Stimulated activated CD4-positive, alpha-beta T cell treated with anti-CD3 and anti-CD28 coated beads, Interleukin-15, amount 100 ng/mL, for 24 hours (primary cell): ENCODE measurements at regions not wholly inside any gene's neighbourhood (a gene's known extent, or its start where the extent isn't known, plus 50 kb on each side); places are given as distances from the start of the nearest gene placed in this dataset.
A peak's percentile ranks its signal among the peaks of the same experiment; 100 is the strongest.
"Not testable (repeated sequence)": the region's sequence is repeated elsewhere in the genome, so short reads cannot be mapped to it uniquely, and the experiment has no call there.

ENCODE experiments used
- DNase-seq: peaks from one replicate; pipeline ENCODE4 v3.0.0-alpha.2; 2020

DNA sequence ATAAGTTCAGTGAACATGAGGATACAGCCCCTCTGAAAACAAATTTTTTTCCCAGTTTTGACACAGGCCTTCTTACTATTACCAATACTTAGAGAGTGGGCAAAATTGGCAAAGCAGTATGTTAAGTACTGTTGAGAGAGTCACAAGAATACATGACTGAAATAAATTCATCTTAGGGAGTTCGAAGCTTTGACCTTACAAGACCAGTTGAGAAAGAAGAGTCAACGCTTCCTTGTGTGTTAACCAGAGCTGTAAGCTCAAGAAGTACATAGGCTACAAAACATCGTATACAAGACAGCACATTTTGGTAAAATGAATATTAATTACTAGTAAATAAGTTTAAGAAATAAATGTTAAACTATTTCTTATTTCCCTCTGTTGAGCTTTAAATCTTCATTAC is 164.4 kb upstream of the RORA start:
- DNase-seq: no peak

DNA sequence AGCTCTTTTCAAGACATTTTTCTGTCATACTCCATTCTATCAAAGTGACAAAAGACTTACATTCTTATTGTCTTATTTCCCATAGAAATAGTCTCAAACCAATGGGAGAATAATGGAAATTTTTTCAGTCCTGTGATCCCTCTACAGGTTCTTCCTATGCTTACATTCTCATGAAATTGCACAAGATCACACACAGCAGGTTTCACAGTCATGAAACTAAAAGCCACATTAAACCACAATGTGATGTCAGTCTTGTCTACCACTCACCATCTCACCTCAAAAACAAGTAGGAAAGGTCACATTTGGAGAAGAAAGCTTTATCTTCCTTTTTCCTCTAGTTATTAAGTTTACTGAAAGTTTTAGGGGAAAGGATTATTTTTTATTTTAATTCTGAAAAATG is 161.0 kb upstream of the RORA start:
- DNase-seq: no peak

GRCh38 chr15:61389334-61390028 is 160.4 kb upstream of the RORA start:
- DNase-seq: no peak

GRCh38 chr15:61387675-61388074 is 158.6 kb upstream of the RORA start:
- DNase-seq: no peak

- DNase-seq: no peak
Observed at GRCh38 chr15:61383421-61383820, 154.3 kb upstream of the RORA start.

- DNase-seq: no peak
Observed at GRCh38 chr15:61382927-61383326, 153.8 kb upstream of the RORA start.

GRCh38 chr15:61381501-61381900 is 152.4 kb upstream of the RORA start:
- DNase-seq: no peak

DNA sequence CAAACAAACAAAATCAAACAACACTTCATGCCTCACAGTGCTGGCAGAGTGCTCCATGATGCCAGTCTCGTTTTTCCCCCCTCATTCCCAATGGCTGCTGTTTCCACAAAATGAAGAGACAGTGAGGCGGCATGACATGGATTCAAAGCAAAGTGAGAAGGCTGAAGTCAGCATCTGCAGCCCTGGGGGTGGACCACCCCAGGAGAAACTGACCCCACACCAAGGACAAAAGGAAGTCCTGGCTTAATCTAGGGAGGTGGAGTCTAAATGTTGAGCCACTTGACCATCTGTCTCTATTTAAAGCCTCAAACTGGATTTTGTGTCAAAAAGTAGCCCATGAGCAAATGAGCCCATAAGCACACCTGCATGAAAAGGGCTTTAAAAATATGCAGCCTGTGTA is 151.2 kb upstream of the RORA start:
- no peak for DNase-seq

DNA sequence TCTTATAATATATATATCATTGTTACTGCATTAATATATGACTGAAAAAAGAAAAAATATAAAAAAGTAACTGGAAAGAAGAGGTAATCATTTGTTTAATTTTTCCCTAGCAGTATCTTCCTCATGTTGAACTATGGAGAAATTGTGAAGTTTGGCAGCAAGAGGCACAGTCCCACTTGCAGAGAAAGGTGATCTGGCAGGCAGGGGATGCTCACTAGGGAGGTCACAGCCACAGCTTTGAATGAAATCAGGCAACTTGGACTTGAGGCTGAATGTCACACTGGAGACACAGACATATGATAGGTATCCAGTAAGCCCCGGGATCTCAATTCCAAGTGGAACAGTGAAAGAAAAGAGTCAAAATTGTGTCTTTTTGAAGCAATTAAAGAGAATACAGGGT is 149.9 kb upstream of the RORA start:
- no peak for DNase-seq

- DNase-seq: no peak
Observed at GRCh38 chr15:61376961-61377360, 147.9 kb upstream of the RORA start.

DNA sequence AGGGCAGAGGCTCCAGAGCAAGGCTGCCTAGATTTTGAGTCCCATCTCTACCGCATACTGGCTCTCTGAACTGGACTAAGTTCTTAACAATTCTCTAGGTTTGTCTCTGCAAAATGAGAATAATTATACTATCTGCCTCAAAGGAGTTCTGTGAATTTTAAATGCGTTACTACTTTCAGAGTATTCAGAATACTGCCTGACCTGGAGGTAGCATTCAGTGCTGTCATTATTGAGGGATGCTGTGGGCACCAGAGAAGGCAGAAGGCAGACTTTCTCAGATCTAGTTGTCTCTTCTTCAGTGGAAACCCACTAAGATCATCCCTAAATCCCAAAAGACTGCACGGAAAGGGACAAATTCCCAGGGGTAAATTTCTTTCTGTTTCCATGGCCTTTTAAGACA is 147.4 kb upstream of the RORA start:
- no peak for DNase-seq

DNA sequence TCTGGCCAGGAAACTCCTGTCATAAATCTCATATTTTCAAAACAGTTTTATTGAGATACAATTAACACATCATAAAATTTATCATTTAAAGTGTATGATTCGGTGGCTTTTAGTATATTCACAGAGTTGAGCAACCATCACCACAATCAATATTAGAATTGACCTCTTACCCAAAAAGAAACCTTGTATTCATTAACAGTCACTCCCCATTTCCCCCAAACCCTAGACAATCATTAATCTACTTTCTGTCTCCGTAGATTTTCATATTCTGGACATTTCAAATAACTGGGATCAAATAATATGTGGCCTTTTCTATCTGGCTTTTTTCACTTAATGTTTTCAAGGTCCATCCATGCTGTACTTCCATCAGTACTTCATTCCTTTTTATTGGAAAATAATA is 145.7 kb upstream of the RORA start:
- no peak for DNase-seq

DNA sequence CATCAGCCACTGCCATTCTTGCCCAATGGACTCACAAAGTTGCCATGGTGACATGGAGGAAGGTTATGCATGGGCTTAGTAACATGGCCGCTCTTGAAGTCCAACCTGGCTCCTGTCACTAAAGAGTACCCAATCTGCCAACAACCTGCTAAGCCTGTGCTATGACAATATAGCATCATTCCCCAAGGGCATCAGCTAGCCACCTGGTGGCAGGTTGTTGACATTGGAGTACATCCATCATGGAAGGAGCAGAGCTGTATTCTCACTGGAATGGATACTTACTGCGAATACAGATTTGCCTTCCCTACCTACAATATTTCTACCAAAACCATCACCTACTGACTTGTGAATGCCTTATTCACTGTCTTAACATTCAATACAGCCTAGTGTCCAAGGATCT is 138.9 kb upstream of the RORA start:
- DNase-seq: peak; percentile 15

DNA sequence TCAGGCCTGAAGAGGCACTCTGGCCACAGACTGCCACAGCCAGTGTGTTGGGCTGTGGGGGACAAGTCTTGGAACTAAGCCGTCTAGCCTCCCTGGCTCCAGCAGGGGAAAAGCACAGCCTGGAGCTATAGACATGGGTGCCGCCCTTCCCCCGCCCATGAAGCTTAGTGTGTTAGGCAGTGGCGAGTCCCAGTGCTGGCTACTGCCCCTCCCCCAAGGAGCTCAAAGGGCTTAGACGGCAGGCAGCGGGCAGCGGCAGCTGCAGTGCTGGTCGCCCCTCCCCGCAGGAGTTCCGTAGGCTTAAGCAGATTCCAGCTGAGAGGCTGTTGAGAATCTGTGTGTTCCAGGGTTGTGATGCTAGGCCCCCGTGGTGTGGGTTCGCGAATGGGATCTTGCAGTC is 135.8 kb upstream of the RORA start:
- no peak for DNase-seq

GRCh38 chr15:61362912-61363311 is 133.8 kb upstream of the RORA start:
- DNase-seq: not testable (repeated sequence)

- DNase-seq: no peak
Observed at GRCh38 chr15:61344293-61344692, 115.2 kb upstream of the RORA start.

DNA sequence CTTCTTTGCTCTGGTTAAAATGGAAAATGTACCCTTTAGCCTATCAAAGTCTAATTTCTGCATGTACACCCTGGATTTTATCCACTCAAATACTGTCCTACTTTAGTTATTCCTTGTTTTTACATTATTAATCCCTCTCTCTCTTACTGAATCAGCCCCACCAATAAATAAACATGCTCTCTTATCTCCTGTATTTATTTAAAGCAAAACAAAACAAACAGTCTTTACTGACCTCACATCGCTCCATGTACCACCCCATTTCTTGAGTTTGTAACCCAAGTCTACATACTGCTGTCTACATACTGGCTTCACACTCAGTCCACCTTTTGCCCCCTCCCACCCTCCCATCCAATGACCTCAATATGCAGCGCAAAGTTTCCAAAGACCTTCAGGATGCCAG is 113.3 kb upstream of the RORA start:
- DNase-seq: no peak

DNA sequence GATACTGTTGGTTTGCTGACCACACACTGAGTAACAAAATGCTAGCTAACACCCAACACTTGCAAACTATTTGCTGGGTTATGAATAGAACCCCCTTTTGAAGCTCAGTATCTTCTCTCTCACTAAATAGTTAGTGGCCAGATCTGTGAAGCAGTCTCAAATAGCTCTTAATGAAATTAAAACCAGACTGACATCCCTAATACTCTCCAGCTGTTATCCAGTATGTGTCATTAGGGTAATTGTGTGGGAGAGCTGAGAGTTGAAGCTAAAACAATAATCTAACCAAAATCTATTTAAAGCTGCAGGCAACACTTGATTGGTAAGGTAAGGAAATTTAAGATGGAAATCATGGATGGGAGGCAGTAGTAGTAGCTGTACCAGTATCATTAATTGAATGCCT is 110.4 kb upstream of the RORA start:
- no peak for DNase-seq

- no peak for DNase-seq
Observed at GRCh38 chr15:61337541-61337940, 108.4 kb upstream of the RORA start.

GRCh38 chr15:61336026-61336638 is 107.0 kb upstream of the RORA start:
- no peak for DNase-seq

- DNase-seq: not testable (repeated sequence)
Observed at GRCh38 chr15:61334714-61335113, 105.6 kb upstream of the RORA start.

- DNase-seq: no peak
Observed at GRCh38 chr15:61331019-61331418, 101.9 kb upstream of the RORA start.

- DNase-seq: no peak
Observed at GRCh38 chr15:61327019-61327631, 98.0 kb upstream of the RORA start.

- no peak for DNase-seq
Observed at GRCh38 chr15:61319892-61320291, 90.8 kb upstream of the RORA start.
